ENCODE measurements at regions not wholly inside any gene's neighbourhood (a gene's known extent, or its start where the extent isn't known, plus 50 kb on each side); places are given as distances from the start of the nearest gene placed in this dataset.

DNA sequence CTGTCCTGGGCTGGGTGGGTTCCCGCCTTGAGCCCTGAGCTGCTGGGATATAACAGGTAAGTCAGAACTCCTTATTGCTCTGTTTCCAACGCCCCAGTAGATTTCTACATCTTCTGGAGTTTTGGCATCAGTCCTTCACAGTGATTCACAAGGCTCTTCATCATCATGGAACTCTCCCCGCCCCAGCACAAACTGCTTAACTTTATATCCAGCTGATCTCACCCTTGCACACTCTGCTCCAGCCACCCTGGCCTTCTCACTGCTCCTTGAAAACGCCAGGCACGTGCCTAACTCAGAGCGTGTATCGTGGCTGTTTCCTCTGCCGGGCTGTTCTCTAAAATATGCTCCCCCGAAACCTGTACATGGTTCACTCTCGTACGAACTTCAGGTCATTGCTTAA lies 264.9 kb downstream of the NOVA1 start:
- Histone ChIP-seq H3K56ac (ENCODE audit: insufficient read length, low read depth, low read length) (no peak overlapping the region), H3K9me3 (ENCODE audit: control insufficient read depth, low read depth, low read length) (no peaks in the 10 kb centered on the region), H2AK5ac (ENCODE audit: insufficient read length, low read length) (no peak overlapping the region), H3K4ac (ENCODE audit: low read depth, low read length) (no peak overlapping the region), H2BK12ac (ENCODE audit: insufficient read length, low read depth, low read length) (no peak overlapping the region), H2BK20ac (ENCODE audit: low read depth, low read length, poor library complexity, severe bottlenecking) (peak overlapping the region; percentile 26), H3K14ac (ENCODE audit: insufficient read depth, low read length) (peak overlapping the region; percentile 56; the same call in 1 of the 2 replicates), H2BK15ac (ENCODE audit: low read depth, low read length) (no peak overlapping the region), H4K8ac (replicated peaks; ENCODE audit: insufficient read length, low read depth, low read length) (no peak overlapping the region), H3K23ac (ENCODE audit: insufficient read length, low read depth, low read length) (no peak overlapping the region), H3K27ac (ENCODE audit: insufficient read length, low read depth, low read length) (no peak overlapping the region), H3K79me1 (ENCODE audit: insufficient read depth, low read depth, low read length, poor library complexity, severe bottlenecking) (no peaks in the 10 kb centered on the region), H4K20me1 (ENCODE audit: control insufficient read depth, insufficient read depth, insufficient read length) (no peaks in the 10 kb centered on the region), H4K91ac (ENCODE audit: insufficient read length, low read depth, low read length) (no peak overlapping the region), H3T11ph (ENCODE audit: low read length) (no peak overlapping the region), H3K79me2 (ENCODE audit: insufficient read depth, low read length) (no peaks in the 10 kb centered on the region), H2BK5ac (ENCODE audit: insufficient read length, low read length) (no peak overlapping the region), H3K4me2 (ENCODE audit: insufficient read depth, insufficient read length, low read length) (no peak overlapping the region), H3K27me3 (ENCODE audit: insufficient read depth, low read length) (no peaks in the 10 kb centered on the region), H4K5ac (ENCODE audit: insufficient read length, low read depth, low read length) (no peak overlapping the region), H3K23me2 (ENCODE audit: insufficient read length, low read depth, low read length, poor library complexity, severe bottlenecking) (no peaks in the 10 kb centered on the region), H2BK120ac (ENCODE audit: low read depth, low read length, poor library complexity, severe bottlenecking) (no peak overlapping the region), H2AFZ (ENCODE audit: low read length) (no peak overlapping the region), H3K4me1 (ENCODE audit: insufficient read depth, low read length) (no peaks in the 10 kb centered on the region), H3K18ac (ENCODE audit: insufficient read length, low read depth, low read length) (no peak overlapping the region), H3K9ac (ENCODE audit: extremely low read depth, insufficient read length, low read length) (no peak overlapping the region)
- no peaks in the 10 kb centered on the region for H3K27me3 Mint-ChIP-seq (ENCODE audit: low read depth)
- H3K9me3 Mint-ChIP-seq = no peaks in the 10 kb centered on the region
- H3K36me3 Mint-ChIP-seq (ENCODE audit: insufficient read depth in 1 of 3, low read depth in 3 of 3) = no peaks in the 10 kb centered on the region
- no peak for DNase-seq
- H3K4me3 Mint-ChIP-seq = no peak overlapping the region
- TF ChIP-seq, protein P1, sequence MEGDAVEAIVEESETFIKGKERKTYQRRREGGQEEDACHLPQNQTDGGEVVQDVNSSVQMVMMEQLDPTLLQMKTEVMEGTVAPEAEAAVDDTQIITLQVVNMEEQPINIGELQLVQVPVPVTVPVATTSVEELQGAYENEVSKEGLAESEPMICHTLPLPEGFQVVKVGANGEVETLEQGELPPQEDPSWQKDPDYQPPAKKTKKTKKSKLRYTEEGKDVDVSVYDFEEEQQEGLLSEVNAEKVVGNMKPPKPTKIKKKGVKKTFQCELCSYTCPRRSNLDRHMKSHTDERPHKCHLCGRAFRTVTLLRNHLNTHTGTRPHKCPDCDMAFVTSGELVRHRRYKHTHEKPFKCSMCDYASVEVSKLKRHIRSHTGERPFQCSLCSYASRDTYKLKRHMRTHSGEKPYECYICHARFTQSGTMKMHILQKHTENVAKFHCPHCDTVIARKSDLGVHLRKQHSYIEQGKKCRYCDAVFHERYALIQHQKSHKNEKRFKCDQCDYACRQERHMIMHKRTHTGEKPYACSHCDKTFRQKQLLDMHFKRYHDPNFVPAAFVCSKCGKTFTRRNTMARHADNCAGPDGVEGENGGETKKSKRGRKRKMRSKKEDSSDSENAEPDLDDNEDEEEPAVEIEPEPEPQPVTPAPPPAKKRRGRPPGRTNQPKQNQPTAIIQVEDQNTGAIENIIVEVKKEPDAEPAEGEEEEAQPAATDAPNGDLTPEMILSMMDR (conservative IDR thresholded peaks at IDR 0.05) = no peak
- no peak overlapping the region for H3K27ac Mint-ChIP-seq
- H3K4me1 Mint-ChIP-seq = no peaks in the 10 kb centered on the region
- WGBS (ENCODE audit: extremely low coverage, insufficient read length, low lambda C conversion rate) = no CpG with 5 or more reads among the region's 11 CpGs

Data from H9 (cell line).